CD1c-positive myeloid dendritic cell (primary cell): ENCODE measurements at regions not wholly inside any gene's neighbourhood (a gene's known extent, or its start where the extent isn't known, plus 50 kb on each side); places are given as distances from the start of the nearest gene placed in this dataset.
"Not testable (repeated sequence)": the region's sequence is repeated elsewhere in the genome, so short reads cannot be mapped to it uniquely, and the experiment has no call there.

ENCODE experiments used
- DNase-seq: peaks from one replicate; pipeline ENCODE4 v3.0.0-alpha.2; 2016; ENCODE audit errors: extremely low spot score

DNA sequence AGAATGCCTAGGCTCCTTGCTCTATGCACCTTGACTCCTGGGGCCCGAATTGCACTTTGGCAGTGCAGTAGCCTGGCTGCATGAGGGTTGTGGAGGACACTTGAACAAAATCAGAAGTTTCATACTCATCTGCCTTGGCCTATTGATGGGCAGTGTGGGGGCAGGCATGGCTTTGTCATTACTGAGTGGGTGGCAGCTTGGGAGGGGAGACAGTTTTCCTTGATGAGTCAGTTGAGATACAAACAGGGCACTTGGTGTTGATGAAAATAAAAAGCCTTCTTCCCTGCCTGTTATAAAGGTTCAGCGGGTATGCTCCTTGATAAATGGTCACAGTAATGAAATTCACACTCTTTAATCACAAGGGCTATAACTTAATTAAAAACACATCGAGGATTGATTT is 126.8 kb upstream of the MAMLD1 start:
- DNase-seq, result no peak

GRCh38 chrX:150238632-150239382 is 124.3 kb upstream of the MAMLD1 start:
- DNase-seq, result no peak

GRCh38 chrX:150239946-150240642 is 123.0 kb upstream of the MAMLD1 start:
- DNase-seq, result no peak

DNA sequence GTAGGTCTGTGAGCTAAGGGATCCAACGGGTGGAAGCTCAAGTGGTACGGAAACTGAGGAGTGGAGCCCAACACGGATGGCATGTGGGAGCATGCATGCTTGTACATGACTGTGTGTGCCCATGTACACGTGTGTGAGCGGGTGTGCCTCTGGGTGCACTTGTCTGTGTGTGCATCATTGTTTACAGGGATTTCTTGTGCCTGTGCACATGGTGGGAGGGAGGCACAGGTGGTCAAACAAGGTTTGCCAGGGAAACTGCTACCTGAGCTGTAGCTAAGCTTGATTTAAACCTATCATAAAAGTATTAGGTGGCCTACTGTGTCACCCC is 122.5 kb upstream of the MAMLD1 start:
- DNase-seq, result no peak

DNA sequence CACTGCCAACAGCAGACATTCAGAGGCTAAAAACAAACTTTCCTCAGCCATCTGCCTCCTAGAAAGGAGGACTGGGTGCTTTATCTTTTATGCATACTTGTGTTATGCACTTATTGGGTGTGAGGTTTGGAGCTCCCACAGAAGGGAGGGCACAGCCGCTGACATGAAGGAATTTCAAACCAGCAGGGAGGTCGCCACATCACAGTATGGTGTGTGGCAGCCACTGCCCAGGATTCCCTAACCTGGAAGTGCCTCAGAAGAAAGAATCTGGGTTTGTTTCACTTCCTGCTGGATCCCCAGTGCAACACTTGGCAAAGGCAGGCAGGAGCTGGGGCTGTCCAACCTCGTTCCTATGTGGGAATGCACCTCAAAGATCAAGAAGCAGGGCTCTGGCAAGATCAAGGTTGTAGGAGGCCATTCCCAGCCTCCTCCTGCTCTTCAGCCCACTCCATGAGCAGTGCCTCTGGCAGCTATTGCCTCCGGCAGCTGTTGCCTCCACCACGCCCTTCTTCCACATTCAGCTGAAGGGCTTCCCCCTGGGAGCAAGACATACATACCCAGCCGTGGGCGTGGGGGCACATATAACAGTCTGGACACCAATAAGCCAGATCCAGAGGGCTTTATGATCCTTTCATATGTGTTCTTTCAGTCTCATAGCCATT is 109.0 kb upstream of the MAMLD1 start:
- no peak for DNase-seq

DNA sequence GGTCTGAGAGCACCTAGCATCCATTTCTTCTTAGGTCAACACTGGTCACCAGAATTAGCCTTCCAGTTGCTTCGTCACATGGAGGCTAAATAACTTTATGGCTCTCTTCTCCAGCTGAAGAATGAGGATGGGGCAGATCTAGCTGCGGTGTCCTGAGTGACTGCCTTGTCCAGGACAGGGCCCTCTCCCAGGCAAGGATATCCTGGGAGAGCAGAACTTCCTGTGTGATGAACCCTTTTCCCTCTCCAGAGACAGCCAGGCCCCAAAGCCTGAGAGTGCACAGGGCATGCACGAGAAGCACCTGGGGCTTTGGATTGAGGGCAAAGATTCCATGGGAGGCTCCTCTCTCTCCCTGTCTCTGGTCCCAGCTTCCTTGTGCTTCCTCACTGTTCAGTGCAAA is 108.2 kb upstream of the MAMLD1 start:
- no peak for DNase-seq

DNA sequence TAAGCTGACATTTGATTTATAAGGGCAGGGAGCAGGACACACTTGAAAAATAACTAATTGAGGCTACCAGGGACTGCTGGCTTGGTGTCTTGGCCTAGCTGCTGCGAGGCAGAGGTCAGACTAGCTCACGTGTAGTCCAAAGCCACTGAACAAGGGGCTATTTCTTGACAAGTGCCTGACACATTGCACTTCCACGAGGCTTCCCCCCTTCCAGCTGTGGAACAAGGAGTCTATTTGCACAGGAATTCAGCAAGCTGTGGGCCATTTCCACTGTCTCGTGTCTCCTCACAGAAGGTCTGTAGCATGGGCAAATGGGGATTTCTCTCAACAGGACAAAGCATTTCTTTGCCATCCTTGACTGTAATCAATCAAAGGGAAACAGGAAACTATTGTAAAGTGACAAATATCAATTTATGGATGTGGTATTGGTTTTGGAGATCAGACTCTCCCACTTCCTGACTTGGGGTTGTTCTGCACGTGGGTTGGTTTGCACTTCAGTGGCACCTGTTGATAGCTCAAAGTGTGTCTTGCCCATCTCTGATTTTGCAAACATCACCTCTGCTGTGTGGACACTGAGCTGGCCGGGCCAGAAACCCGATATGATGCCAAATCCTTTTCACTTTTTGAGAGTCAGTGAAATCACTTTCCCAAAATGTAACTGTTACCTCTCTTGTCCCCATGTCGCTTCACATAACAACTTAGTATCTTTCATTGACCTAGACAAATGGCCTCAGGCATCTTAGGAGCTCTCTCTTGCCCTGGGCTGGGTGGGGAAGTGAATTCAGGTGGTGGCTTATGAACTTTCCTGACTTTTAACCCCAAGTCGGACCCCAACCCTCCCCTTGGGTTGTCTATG is 107.4 kb upstream of the MAMLD1 start:
- no peak for DNase-seq

DNA sequence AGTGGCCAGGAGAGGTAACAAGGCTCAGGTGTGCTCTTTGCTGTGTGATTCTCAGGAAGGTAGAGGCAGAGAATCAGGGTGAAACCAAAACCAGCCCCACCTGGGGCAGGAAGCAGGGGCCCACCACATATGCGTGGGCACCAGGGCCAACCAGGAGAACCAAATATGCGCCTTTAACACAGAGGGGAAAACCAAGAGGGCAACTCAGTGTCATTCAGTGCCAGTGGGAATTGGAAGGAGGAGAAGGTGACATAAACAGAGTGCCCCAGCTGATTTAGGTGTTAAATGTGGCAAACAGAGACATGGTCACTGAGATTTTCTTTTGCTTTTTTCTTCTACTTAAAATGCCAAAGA is 106.8 kb upstream of the MAMLD1 start:
- no peak for DNase-seq

- DNase-seq, result no peak
Measured at GRCh38 chrX:150257353-150258175, 105.6 kb upstream of the MAMLD1 start.

DNA sequence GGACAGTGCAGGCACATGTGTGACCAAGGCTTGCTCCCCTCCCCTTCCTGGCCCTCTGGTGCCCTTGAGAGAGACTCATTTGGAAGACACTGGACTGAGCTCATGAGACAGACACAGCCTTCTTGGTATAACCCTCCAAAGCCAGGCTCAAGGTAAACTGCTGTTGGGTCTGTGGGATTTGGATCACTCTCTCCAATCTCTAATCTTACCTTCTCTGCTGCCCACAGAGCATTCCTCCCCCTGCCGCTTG is 105.0 kb upstream of the MAMLD1 start:
- no peak for DNase-seq

- DNase-seq, result no peak
Measured at GRCh38 chrX:150258463-150259430, 104.4 kb upstream of the MAMLD1 start.

GRCh38 chrX:150262456-150262855 is 100.7 kb upstream of the MAMLD1 start:
- no peak for DNase-seq

DNA sequence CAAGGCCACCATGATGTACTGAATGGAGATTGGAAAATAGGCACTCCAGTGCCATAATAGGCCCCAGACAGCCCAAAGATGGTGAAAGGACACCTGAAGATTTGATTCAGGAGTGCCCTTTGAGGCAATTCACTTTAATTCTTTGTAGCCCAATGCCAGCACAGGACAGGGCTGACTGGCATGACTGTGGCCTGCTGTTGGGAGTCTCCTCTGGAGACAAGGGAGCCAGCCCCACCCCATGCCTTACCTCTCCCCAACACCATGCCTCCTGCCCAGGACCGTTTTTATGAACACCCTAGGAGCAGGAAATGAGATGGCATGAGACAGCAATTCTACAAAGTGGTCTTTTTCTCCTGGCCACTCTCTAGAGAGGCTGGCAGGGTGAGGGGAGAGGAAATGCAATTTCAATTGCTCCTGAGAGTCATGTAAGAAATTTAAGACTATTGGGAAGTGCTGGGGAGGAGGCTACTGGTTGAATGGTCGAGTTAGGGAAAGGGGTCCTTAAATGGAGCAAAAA is 94.2 kb upstream of the MAMLD1 start:
- no peak for DNase-seq

DNA sequence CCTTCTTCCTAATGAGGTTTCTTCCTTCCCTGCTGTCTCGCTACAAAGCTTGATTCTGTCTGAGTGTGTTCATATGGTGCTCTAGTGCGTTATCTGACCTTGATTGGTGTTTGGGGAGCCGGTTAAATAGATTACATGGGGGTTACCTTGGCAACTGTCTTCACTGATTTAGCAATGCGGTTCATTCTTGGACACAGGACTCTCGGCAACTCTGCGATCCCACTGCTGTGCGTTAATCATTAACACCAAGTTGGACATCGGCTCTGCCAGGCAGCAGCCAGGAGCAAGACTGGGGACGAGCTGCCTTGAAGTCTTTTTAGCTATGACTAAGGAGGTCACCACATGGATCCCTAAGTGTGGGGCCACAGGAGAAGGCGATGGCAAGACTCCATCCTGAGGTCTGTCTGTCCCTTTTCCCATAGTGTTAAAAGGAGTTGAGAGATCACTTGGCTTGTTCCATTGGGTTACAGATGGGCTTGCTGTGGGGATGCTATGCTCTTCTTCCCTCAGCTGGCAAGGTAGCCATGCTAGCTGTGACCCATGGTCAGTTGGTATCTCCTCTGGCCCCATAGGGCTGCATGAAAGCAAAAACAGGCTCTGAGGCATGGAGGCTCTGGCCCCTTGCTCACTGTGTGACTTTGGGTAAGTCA is 93.4 kb upstream of the MAMLD1 start:
- no peak for DNase-seq

DNA sequence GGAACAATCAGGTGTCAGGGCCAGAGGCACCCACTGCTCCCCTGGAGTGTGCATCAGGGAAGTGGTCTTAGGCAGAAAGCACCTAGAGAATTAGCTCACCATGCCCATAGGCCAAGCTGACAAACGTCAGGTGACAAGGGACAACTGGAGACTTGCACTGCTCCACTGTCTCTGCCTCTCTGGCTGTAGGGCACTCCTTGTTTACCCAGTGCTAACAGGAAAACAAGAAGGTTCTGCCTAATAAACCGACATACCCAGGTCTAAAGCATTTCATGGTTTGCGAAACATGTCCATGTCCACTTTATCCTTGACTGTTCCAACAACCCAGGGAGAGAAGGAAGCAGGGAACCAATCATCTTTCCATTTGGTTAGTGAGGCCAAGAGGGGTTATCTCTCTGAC is 92.5 kb upstream of the MAMLD1 start:
- no peak for DNase-seq

- DNase-seq, result not testable (repeated sequence)
Measured at GRCh38 chrX:150273575-150274294, 89.4 kb upstream of the MAMLD1 start.

GRCh38 chrX:150282953-150283352 is 80.2 kb upstream of the MAMLD1 start:
- no peak for DNase-seq

DNA sequence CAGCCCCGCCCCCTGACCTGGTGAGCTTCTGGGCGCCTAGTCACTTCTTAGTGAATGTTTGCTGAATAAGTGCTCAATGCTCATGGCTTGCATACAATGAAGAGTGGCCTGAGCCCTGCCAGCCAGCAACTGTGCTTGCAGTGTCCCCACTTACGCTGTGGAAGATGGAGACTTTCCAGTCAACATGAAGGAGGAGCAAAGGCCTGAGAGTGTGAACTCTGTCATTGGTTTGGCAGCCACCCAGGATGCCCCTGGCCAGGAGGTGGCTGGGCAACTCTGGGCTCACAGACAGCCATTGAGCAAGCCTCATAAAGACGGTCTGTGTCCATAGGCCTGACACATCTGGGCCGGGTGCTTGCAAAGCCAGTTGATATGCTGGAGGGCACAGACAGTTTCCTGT is 72.1 kb upstream of the MAMLD1 start:
- no peak for DNase-seq
